SKM-1 treated with dmso at 0.1 percent for 144 hours (cell line): ENCODE measurements at regions not wholly inside any gene's neighbourhood (a gene's known extent, or its start where the extent isn't known, plus 50 kb on each side); places are given as distances from the start of the nearest gene placed in this dataset.
"Not testable (repeated sequence)": the region's sequence is repeated elsewhere in the genome, so short reads cannot be mapped to it uniquely, and the experiment has no call there.

Experiments
- DNase-seq: peaks from one replicate; lab custom pipeline; 2025; ENCODE audit not compliant: unreplicated experiment; lab: John Stamatoyannopoulos, UW

DNA sequence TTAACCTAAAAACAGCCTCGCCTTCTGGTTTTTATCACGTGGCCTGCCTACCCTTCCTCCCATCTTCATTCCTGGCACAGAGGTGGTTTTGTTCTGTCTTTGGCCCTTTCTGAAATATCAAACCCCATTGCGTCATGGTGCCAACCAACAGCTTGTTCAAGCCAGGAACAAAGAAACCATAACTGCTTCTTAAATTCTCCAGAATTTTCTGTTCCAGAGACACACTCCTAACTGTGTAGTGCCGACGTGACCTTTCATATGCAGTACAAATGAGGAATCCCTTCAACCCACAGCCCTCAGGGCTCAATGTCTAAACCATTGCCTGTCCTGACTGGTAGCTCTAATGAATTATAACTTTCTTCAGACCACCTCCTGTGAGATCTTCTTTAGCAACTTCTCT lies 82.2 kb upstream of the TNP1 start:
- DNase-seq = no peak

- DNase-seq = no peak
These were observed 77.1 kb upstream of the TNP1 start for GRCh38 chr2:216936954-216937357.

DNA sequence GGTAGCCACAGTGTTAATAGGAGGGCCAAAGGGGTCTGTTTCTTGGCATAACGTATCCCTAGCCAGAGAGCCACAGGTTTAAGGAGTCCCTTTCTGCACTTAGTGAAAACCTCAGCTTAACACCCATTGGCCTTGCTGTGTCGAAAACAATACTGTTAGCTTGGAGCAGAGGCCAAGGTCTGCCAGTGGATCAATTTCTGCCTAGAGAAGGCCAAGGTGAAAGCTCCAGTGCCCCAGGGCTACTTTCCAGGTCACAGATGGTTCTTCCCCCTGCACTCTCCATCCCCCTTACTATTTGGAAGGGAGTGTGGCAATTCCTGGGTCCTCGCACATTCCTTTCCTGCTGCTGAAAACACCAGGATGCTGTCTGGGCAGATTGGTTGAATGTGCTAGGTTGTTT lies 74.8 kb upstream of the TNP1 start:
- DNase-seq = no peak

GRCh38 chr2:216934151-216934550 lies 74.3 kb upstream of the TNP1 start:
- DNase-seq = no peak

- no peak for DNase-seq
These were observed 73.1 kb upstream of the TNP1 start for GRCh38 chr2:216932863-216933548.

GRCh38 chr2:216932113-216932862 lies 72.4 kb upstream of the TNP1 start:
- DNase-seq = no peak

- no peak for DNase-seq
These were observed 70.9 kb upstream of the TNP1 start for GRCh38 chr2:216930716-216931115.

- DNase-seq = not testable (repeated sequence)
These were observed 69.5 kb upstream of the TNP1 start for GRCh38 chr2:216929338-216929737.

- DNase-seq = no peak
These were observed 67.3 kb upstream of the TNP1 start for GRCh38 chr2:216927163-216927562.

DNA sequence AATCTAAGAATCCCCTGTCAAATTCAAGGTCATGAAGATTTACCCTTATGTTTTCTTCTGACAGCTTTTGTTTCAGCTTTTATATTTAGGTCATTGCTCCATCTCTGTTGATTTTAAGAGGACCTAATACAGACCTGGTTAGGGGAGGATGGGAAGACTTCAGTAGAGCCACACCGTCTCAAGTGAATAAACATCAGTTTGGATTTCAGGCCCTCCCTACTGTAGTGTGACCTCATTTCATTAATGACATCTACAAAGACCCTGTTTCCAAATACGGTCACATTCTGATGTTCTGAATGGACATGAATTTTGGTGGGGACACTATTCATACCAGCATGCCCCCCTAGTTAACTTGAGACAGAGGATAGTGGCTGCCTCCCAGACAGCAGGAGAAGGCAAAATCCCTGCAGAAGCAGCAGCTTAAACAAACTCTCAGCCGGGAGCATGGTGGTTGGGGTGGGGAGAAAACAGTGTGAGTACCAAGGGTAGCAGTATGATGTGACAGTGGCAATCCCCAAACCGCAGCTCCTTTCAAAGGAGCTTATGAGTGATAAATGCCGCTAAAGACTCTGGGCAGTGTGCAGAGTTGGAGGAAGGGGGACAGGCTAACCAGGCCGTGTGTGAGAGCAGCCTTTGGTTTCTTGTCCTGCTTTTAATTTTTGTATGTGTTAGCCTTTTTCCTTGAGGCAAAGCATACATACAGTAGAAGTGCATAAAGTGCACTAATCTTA lies 65.9 kb upstream of the TNP1 start:
- DNase-seq = no peak

GRCh38 chr2:216925006-216925405 lies 65.1 kb upstream of the TNP1 start:
- no peak for DNase-seq

DNA sequence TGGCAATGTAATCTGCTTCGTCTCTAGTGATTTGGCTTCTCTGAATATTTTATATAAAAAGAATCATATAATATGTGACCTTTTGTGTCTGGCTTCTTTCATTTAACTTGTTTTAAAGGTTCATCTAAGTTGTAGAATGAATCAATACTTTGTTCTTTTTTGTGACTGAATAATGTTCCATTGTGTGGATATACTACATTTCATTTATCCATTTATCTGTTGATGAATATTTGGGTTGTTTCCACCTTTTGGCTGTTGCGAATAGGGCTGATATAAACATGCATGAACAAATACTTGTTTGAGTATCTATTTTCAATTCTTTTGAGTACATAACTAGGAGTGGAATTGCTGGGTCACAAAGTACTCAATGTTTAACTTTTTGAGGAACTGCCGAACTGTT lies 63.8 kb upstream of the TNP1 start:
- no peak for DNase-seq

GRCh38 chr2:216922175-216922780 lies 62.4 kb upstream of the TNP1 start:
- DNase-seq = no peak

GRCh38 chr2:216920937-216921456 lies 61.1 kb upstream of the TNP1 start:
- DNase-seq = no peak

DNA sequence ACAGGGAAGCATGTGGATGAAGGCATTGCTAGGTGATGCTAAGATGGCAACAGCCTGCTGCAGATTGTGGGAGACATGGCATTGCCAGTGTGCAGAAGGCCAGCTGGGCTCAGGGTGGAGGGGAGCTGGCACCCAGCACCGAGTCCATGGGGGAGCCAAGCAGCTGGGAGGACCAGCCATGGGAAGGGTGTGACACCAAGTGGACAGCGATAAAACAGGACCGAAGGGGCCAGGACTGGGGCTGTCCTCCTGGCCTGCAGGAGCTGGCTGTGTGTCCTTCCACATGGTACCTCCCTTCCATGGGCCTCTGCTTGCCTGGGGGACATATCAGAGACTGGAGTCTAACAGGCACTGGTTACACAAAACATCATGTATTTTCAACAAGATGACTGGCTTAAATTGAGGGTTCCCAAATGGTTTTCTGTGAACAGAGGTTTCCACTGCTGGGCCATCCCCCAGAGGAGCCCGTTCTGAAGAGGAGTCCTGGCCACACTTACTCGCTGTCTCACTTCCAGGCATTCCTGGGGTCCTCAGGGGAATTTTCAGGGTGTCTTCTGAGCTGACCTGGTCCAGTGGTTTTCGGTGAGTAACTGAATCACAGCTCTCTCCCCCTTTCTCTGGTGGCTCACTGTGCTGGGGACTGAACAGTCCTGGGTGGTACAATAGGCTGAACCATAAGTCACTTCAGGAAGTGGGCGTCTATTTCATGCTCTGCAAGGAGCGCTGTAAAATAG lies 60.4 kb upstream of the TNP1 start:
- no peak for DNase-seq

DNA sequence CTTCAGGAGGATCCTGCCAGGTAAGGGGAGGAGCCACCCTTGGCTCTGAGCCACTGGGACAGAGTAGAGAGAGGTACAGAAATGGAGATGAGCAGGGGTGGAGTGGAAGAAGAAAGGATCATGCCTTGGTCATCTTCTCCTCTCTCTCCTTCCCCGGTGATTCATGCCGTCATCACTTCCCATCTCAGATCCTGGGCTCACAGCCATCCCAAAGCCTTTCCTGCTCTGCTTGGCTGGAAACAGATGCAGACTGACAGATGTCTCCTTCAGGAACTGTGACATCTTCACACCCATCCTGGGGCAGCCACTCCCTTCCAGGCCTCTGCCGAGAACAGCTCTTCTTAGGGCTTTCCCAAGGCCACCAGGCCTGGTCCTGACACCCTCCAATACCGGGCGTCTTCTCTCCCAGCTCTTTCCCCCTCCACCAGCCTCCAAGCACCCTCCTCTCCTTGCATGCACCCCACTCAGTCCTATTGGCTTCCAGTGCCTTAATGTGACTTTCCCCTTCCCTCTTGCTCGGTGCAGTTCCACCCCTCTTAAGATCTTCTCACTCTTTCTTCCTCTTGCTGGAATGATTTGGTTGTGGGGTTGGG lies 58.3 kb upstream of the TNP1 start:
- no peak for DNase-seq

- no peak for DNase-seq
These were observed 57.2 kb upstream of the TNP1 start for GRCh38 chr2:216916956-216917650.

DNA sequence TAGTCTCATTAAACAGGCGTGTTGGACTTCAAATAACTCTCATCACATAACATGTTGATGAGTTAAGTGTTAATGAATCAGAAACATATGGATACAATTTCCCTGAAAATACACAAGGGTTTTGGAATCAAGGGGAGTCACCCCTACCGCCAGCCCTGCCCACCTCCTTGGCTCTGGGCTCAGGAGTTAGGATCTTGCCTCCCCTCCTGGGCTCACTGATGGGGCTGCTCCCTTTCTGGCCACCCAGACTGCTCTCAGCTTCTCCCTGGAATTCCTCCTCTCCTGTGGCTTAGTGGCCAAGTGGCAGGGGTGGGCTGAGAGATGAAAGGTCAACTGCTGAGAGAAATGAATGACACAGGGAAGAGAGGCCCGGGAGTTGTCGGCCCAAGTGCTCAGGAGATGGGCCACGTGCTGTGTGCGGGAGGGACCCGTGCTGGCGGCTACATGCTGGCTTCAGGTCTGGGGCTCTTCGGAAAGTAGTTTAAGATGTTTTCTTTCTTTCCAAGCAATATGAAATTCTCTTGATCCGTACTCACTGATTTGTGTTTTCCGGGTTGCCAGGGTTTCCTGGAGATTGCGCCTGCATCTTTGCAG lies 55.8 kb upstream of the TNP1 start:
- DNase-seq = no peak

DNA sequence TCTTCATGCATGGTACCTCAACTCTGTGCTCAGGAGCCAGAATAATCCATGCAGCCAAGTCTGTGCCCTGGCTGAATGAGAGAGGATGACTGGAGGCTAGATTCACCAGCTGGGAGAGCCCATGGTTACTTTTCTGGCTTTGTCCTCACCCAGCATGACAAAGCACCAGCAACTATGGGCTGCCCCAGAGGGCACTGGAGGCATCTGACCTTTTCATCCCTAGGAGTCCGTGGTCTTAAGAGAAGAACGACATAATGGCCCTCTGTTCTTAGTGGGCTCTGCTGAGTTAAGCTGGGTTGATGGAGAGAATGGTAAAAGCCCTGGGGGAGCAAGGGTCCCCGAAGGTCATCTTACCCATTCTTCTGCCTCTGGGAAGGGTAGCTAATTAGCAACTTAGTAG lies 54.6 kb upstream of the TNP1 start:
- no peak for DNase-seq
